Skeletal muscle tissue (tissue), 3 donors: ENCODE measurements at regions not wholly inside any gene's neighbourhood (a gene's known extent, or its start where the extent isn't known, plus 50 kb on each side); places are given as distances from the start of the nearest gene placed in this dataset.
"Not testable (repeated sequence)": the region's sequence is repeated elsewhere in the genome, so short reads cannot be mapped to it uniquely, and the experiment has no call there.

ENCODE experiments used
- H3K27ac ChIP-seq: one replicate; pipeline ENCODE4 v1.7.0; 2013; ENCODE audit warnings: mild to moderate bottlenecking, low read depth, low read length, inconsistent platforms
- H3K27me3 ChIP-seq, 3 donors: one replicate each; pipeline ENCODE4 v1.7.0; 2013; ENCODE audit warnings: low read length in 3 of 3; ENCODE audit not compliant: control insufficient read depth in 3 of 3, insufficient read depth in 3 of 3
- H3K36me3 ChIP-seq, 3 donors: one replicate each; pipeline ENCODE4 v1.7.0; 2013; ENCODE audit warnings: low read length in 3 of 3; ENCODE audit not compliant: control insufficient read depth in 3 of 3, insufficient read depth in 3 of 3
- H3K4me1 ChIP-seq, 3 donors: one replicate each; pipeline ENCODE4 v1.7.0; 2013; ENCODE audit warnings: low read length in 3 of 3, mild to moderate bottlenecking in 3 of 3; ENCODE audit not compliant: control insufficient read depth in 3 of 3, insufficient read depth in 3 of 3
- H3K4me3 ChIP-seq, 3 donors: one replicate each; pipeline ENCODE4 v1.7.0; 2013; ENCODE audit warnings: low read length in 3 of 3
- H3K9ac ChIP-seq, 3 donors: one replicate each; pipeline ENCODE4 v1.7.0; 2013; ENCODE audit warnings: low read length in 3 of 3, mild to moderate bottlenecking in 3 of 3, moderate library complexity in 2 of 3, low read depth in 1 of 3
- H3K9me3 ChIP-seq, 3 donors: one replicate each; pipeline ENCODE4 v1.7.0; 2013; ENCODE audit warnings: low read length in 3 of 3; ENCODE audit not compliant: control insufficient read depth in 3 of 3
- donor health status: Osteomylitis.

DNA sequence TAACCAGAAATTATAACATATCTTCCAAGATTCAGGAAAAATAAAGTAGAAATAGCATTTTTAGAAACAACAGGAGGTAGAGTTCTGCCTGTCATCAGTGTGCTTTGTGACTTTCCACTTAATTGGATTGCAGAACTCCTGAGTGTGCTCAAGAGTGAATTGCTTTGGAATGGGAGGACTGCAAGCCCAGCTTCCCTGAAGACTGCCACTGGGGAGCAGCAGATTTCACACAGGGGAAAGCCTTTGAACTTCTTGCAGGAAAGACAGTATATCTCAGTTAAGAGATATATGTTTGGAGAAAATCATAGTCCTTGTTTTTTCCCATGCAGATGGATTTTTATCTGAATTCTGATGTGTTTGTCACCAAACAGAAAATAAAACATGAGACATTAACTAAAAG, 124.5 kb downstream of the TMEM168 start:
- Histone ChIP-seq H3K4me3 (no peak overlapping the region), H3K9ac (no peak overlapping the region), H3K4me1 (no peaks in the 10 kb centered on the region), H3K36me3 (no peaks in the 10 kb centered on the region), H3K27ac (no peak overlapping the region), H3K27me3 (no peaks in the 10 kb centered on the region), H3K9me3 (peaks cover 0 to 2% (median 0%) of the 10 kb centered on the region in 3 donors)

DNA sequence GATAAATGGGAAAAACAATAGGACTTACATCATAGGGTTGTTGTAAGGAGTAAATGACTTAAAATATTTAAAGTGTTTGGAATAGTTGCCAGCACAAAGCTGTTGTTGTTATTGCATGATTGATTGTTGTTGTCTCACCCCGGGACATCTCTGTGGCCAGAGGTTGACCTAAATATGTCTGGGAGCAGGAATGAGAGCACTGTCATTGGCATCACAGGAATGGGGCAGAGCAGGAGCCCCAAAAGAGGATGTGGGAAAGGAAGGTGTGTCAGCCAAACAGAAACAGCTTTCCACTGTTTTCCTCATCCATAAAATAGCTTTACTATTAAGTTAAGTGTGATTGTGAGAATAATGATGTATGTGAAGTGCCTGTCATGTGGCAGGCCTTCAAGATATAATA, 121.6 kb downstream of the TMEM168 start:
- Histone ChIP-seq H3K27me3 (no peaks in the 10 kb centered on the region), H3K9me3 (no peaks in the 10 kb centered on the region), H3K27ac (no peak overlapping the region), H3K9ac (no peak overlapping the region), H3K4me3 (no peak overlapping the region), H3K36me3 (no peaks in the 10 kb centered on the region), H3K4me1 (no peaks in the 10 kb centered on the region)

DNA sequence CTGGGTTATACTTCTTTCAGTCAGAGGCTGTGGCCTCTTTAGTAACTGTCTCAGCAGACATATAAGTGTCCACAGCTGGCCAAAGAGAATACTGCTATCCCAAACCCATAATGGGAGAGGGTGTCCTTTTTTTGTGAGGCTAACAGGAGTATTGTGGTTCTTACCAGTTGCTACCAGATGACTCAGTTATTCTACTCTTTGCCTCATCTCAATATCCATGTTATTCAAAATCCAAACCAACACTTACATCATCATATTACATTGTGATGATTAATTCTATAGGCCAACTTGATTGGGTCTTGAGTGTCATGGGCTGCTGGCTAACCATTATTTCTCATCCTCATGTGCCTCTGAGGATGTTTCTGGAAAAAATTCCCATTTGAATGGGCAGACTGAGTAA, 120.9 kb downstream of the TMEM168 start:
- no peaks in the 10 kb centered on the region for H3K4me1 ChIP-seq
- no peaks in the 10 kb centered on the region for H3K9me3 ChIP-seq
- H3K9ac ChIP-seq, result no peak overlapping the region
- no peak overlapping the region for H3K4me3 ChIP-seq
- no peaks in the 10 kb centered on the region for H3K36me3 ChIP-seq
- H3K27ac ChIP-seq, result no peak overlapping the region
- no peaks in the 10 kb centered on the region for H3K27me3 ChIP-seq

DNA sequence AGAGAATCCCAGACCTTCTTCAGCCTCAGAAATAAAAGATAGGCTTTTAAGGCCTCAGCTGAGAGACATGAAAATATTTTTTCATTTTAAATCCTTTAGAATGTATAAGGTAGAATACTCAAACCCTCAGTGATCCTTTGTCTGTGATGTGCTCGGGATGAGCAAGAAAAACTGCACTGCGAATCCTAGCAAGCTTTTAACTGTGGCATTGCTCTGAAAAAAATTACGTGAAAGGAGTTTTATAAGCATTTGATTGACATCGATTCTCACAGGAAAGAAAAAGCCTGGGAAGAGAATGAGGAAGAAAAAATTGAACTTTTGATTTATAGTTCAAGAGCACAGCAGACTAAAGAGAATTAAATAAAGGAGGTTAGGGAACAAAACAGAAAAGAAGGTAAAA, 120.0 kb downstream of the TMEM168 start:
- H3K4me3 ChIP-seq, result no peak overlapping the region
- no peak overlapping the region for H3K27ac ChIP-seq
- H3K36me3 ChIP-seq, result no peaks in the 10 kb centered on the region
- H3K9ac ChIP-seq, result no peak overlapping the region
- no peaks in the 10 kb centered on the region for H3K27me3 ChIP-seq
- H3K9me3 ChIP-seq, result no peaks in the 10 kb centered on the region
- no peaks in the 10 kb centered on the region for H3K4me1 ChIP-seq

DNA sequence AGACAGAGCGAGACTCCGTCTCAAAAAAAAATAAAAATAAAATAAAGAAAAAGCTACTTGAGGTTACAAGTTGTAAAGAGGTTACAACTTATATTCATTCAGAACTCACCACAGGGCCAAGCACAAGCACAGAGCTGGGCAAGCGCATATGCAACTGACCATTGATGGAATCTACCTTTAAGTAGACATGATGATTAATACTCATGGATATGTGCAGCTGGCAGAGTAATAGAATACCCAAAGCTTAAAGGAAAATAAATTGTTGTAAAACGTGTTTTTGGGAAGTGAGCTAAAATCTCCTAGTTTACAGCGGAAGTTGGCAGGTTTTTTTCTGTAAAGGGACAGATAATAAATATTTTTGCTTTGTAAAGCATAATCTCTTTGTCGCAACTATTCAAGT, 111.6 kb downstream of the TMEM168 start:
- Histone ChIP-seq H3K36me3 (no peaks in the 10 kb centered on the region), H3K9me3 (no peaks in the 10 kb centered on the region), H3K9ac (no peak overlapping the region), H3K27me3 (no peaks in the 10 kb centered on the region), H3K27ac (no peak overlapping the region), H3K4me3 (no peak overlapping the region), H3K4me1 (no peaks in the 10 kb centered on the region)

DNA sequence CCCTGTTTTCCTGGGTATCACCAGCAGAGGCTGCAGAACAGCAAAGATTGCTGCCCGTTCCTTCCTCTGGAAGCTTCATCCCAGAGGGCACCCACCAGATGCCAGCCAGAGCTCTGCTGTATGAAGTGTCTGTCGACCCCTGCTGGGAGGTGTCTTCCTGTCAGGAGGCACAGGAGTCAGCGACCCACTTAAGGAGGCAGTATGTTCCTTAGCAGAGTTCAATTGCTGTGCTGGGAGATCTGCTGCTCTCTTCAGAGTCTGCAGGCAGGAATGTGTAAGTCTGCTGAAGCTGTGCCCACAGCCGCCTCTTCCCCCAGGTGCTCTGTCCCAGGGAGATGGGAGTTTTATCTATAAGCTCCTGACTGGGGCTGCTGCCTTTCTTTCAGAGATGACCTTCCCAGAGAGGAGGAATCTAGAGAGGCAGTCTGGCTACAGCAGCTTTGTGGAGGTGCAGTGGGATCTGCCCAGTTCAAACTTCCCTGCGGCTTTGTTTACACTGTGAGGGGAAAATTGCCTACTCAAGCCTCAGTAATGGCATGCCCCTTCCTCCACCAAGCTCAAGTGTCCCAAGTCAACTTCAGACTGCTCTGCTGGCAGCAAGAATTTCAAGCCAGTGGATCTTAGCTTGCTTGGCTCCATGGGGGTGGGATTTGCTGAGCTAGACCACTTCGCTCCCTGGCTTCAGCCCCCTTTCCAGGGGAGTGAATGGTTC, 100.6 kb downstream of the TMEM168 start:
- H3K4me3 ChIP-seq, H3K27me3 ChIP-seq, H3K4me1 ChIP-seq, H3K9me3 ChIP-seq, H3K27ac ChIP-seq, H3K36me3 ChIP-seq, H3K9ac ChIP-seq: not testable (repeated sequence)

DNA sequence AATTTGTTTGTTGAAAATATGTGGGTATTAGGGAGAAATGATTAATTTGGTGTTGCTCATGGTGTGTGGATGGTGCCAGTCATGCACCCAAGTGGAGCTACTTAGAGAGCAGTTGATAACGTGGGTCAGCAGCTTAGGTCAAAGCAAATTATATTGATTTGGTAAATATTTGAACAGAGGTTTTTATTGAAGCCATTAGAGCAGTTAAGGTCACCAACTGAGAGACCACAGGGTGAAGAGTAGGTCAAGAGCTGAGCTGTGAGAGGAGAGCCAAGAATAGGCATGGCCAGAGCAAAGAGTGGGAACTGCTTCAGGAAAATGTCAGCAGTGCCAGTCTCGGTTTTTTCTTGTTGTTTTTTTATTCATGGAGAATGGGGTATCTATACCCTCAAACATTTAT, 97.9 kb downstream of the TMEM168 start:
- Histone ChIP-seq H3K4me3 (no peak overlapping the region), H3K27ac (no peak overlapping the region), H3K9me3 (no peaks in the 10 kb centered on the region)

DNA sequence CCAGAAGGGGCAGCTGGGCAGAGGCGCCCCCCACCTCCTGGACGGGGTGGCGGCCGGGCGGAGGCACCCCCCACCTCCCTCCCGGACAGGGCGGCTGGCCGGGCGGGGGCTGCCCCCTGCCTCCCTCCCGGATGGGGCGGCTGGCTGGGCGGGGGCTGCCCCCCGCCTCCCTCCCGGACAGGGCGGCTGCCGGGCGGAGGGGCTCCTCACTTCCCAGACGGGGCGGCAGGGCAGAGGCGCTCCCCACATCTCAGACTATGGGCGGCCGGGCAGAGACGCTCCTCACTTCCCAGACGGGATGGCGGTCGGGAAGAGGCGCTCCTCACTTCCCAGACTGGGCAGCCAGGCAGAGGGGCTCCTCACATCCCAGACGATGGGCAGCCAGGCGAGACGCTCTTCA, 93.0 kb downstream of the TMEM168 start:
- H3K9me3 ChIP-seq, H3K9ac ChIP-seq, H3K4me1 ChIP-seq, H3K27me3 ChIP-seq, H3K36me3 ChIP-seq, H3K4me3 ChIP-seq, H3K27ac ChIP-seq: not testable (repeated sequence)

More for the DNA sequence above, 97.9 kb downstream of the TMEM168 start:
- no peaks in the 10 kb centered on the region for H3K36me3 ChIP-seq
- H3K9ac ChIP-seq, result no peak overlapping the region
- H3K27me3 ChIP-seq, result no peaks in the 10 kb centered on the region
- no peaks in the 10 kb centered on the region for H3K4me1 ChIP-seq

DNA sequence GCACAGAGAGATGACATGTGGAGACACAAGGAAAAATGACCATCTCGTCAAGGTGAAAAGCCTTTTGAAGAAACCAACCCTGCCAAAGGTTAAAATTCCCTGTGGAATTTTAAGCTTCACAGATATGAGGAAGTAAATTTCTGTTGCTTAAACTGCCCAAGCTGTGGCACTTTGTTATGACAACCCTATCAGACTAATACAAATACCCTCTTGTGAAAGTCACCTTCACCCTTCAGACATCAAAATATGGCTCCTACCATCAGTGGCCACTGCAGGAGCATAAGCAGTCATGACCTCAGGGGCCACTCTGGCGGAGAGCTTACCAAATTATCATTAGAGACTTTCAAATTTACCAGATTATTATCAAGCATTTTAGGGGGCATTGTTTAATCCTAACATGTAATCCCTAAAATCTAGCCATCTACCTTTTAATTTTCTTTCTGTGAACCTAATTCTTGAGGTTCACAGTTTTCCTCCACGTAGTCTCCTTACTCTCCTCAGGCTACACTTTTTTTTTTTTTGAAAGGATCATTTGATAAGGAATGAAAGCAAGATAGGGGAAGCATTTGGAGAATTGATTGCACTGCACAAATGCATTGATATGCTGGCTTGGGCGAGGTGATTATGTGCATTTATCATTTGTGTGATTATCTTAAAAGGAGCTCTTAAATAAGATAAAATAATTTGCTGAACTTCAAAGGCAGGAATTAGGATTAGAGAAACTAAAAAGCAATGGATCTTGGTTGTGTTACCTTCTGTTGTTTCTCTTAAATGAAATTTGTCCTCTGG, 90.3 kb downstream of the TMEM168 start:
- H3K4me1 ChIP-seq, result no peaks in the 10 kb centered on the region
- H3K9ac ChIP-seq, result no peak overlapping the region
- H3K4me3 ChIP-seq, result no peak overlapping the region
- H3K27ac ChIP-seq, result no peak overlapping the region
- no peaks in the 10 kb centered on the region for H3K9me3 ChIP-seq
- peaks cover 0 to 2% (median 0%) of the 10 kb centered on the region in 3 donors for H3K27me3 ChIP-seq
- H3K36me3 ChIP-seq, result no peaks in the 10 kb centered on the region

DNA sequence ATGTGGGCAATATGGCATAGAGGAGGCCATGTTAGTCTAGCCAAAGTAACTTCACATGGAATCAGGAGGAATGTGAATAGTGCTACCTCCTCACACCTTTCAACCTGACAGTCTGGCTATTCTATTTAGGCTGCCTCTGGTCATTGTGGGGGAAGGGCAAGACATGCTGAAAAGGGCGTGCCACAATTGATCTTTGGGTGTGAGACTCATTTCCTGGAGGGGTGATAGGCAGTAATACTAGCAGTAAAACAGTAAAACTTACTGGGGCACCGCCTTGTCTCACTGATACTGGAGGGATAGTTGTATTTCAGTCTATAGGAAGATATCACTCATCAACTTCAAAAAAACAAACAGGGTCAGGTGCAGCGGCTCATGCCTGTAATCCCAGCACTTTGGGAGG, 88.7 kb downstream of the TMEM168 start:
- no peak overlapping the region for H3K27ac ChIP-seq
- H3K36me3 ChIP-seq, result no peaks in the 10 kb centered on the region
- no peaks in the 10 kb centered on the region for H3K4me1 ChIP-seq
- no peak overlapping the region for H3K4me3 ChIP-seq
- H3K9ac ChIP-seq, result no peak overlapping the region
- H3K27me3 ChIP-seq, result peaks cover 0 to 2% (median 0%) of the 10 kb centered on the region in 3 donors
- no peaks in the 10 kb centered on the region for H3K9me3 ChIP-seq
